HFF-Myc (cell line): ENCODE measurements at regions not wholly inside any gene's neighbourhood (a gene's known extent, or its start where the extent isn't known, plus 50 kb on each side); places are given as distances from the start of the nearest gene placed in this dataset.

Source experiments
- DNase-seq: peaks from one replicate; pipeline ENCODE4 v3.0.0-alpha.2; 2011; ENCODE audit warnings: low read depth; ENCODE audit errors: extremely low read depth
- H3K4me3 ChIP-seq: replicated peaks from 2 replicates; pipeline ENCODE4 v1.5.1; 2011; ENCODE audit warnings: low read depth, mild to moderate bottlenecking, control low read depth, low read length
- TF ChIP-seq, protein P1 (sequence below): IDR thresholded peaks from 2 replicates; pipeline ENCODE4 v1.5.1; 2012; ENCODE audit warnings: mild to moderate bottlenecking, low read depth, low read length, control low read depth; ENCODE audit errors: missing control alignments

DNA sequence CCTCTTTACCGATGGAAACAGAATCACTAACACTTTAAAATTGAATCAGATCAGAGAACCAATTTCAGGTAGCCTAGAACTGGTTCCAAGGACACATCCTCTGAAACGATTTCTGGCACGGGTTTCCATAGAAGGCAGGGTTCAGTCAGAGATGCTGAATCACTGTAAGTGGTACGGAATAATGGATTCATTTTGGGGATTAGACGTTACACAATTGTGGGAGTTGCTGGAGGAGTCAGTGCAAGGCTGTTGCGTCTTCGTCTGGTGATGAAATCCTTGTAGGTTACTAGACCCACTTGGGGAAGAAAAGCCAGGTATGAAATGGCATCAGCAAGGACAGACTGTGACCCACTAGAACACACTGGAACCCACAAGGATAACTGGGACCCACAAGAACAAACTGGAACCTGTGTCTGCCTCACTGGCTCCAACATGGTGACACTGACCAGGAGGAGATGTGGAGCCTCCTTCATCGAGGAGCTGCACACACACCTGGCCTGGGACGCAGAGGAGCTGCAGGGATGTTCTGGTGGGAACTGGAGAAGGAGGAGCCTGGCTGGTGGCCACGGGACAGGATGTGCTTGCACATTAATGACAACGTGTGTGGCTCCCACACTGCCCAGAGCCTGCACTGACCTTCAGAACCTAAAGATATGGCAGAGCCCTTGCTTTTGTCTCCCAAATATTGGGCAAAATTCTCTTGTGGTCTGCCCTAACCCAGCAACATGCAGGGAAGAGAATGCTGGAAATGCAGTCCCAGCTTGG is 105.1 kb downstream of the TRAPPC11 start:
- H3K4me3 ChIP-seq, result no peak overlapping the region
- TF ChIP-seq, protein P1, sequence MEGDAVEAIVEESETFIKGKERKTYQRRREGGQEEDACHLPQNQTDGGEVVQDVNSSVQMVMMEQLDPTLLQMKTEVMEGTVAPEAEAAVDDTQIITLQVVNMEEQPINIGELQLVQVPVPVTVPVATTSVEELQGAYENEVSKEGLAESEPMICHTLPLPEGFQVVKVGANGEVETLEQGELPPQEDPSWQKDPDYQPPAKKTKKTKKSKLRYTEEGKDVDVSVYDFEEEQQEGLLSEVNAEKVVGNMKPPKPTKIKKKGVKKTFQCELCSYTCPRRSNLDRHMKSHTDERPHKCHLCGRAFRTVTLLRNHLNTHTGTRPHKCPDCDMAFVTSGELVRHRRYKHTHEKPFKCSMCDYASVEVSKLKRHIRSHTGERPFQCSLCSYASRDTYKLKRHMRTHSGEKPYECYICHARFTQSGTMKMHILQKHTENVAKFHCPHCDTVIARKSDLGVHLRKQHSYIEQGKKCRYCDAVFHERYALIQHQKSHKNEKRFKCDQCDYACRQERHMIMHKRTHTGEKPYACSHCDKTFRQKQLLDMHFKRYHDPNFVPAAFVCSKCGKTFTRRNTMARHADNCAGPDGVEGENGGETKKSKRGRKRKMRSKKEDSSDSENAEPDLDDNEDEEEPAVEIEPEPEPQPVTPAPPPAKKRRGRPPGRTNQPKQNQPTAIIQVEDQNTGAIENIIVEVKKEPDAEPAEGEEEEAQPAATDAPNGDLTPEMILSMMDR, result no peak
- DNase-seq, result no peak

DNA sequence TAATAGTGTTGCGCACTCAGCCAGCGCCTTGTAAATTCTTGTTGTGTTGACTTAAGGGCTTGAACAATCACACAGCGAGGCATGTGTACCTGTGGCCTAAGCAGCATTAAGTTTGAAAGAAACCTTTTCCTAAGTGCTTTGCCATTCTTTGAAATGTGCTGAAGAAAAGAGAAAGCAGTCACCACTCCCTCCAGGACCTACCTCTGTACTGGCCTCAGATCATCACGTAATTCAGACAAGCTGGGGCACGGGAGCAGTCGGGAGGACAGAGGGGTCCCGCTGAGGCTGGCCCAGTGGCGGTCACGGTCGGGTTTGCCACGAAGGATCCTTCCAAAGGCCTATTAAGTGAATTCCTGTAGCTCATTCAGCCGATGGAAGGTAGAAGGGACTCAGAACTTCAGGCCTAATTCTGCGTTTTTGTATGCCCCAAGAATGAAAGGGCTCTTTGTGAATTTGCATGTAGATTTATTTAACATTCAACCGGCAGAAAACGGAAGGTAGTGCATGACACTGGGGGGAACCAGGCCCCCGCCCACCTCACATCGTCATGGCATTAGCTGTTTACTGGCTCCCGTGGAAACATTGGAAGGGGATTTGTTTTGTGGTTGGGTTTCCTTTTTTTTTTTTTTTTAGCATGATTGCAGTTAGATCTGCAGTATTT is 106.3 kb downstream of the TRAPPC11 start:
- no peak overlapping the region for H3K4me3 ChIP-seq
- DNase-seq, result no peak
- TF ChIP-seq, protein P1, result no peak

DNA sequence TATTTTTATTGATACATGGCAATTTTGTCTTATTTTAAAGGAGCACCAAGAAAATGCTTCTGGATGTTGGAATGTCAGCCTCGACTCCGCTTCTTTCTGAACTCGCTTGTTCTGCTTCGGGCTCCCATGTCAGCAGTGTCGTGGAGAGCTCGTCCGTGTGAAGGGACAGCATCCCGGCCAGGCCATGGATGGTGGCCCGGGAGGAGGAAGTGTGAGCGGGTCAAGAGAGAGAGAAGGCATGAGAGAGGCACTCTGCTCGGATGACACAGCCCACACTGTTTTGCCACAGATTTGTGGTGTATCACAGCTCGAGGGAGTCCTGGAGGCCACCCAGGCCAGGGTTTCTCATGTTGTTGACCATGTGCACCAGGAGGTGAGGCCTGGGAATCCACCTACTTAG is 107.0 kb downstream of the TRAPPC11 start:
- H3K4me3 ChIP-seq, result no peak overlapping the region
- TF ChIP-seq, protein P1, result no peak
- no peak for DNase-seq

DNA sequence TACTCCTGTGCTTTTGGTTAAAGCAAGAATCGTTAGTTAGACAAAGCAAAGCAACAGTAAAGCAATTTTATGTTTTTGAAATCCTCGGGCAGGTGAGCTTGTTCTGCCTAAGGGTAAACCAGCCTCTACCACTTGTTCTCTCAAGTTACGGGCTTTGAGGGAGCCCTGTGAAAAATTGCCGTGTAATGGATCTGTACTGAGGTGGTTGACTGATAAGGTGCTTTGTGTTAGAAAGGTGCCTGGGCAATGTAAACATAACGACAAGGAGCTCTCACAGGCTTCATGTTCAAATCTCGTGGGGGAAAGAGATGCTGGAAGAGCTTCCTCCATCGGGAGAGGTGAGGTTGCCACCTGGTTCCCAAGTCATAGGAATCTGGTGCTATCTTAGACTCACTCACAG is 111.8 kb downstream of the TRAPPC11 start:
- DNase-seq, result no peak
- TF ChIP-seq, protein P1, result no peak
- H3K4me3 ChIP-seq, result no peak overlapping the region

DNA sequence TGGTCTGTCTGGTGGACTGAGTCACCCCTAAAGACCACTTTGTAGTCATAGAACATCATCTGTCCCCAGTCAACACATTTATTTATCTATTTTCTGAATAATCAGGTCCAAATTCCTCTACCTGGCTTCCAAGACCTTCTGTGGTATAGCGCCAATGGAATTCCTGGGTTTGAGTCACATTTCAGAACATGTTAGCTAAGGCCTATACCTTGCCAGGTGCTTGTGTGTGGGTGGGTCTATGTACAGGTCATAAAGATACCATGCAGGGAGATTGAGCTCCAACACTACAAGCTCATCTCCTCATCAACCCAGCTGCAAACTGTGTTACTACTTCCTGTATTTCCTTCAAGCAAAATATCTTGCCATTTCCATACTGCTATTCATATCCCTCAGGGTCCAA is 113.3 kb downstream of the TRAPPC11 start:
- TF ChIP-seq, protein P1, result no peak
- DNase-seq, result no peak
- H3K4me3 ChIP-seq, result no peak overlapping the region

DNA sequence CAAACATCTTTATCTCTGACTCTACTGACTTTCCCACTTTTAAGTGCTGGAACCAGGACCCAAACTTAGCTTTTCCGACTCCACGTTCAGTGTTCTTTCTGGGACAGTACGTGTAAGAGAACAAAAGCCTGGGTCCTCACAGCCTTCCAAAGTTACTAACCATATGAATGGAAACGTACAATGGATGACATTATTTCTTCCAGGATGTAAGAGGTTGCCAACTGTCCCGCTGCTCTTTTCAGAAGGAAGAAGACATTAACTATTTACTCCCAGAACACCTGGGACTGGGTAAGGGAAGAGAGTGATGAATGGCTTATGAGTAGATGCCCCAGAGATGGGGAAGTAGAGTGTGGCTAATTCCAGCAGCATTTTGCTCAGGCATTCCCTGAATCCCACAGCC is 114.7 kb downstream of the TRAPPC11 start:
- no peak overlapping the region for H3K4me3 ChIP-seq
- DNase-seq, result no peak

More for the DNA sequence above, 114.7 kb downstream of the TRAPPC11 start:
- TF ChIP-seq, protein P1, result no peak
